A549 (cell line): ENCODE measurements at regions not wholly inside any gene's neighbourhood (a gene's known extent, or its start where the extent isn't known, plus 50 kb on each side); places are given as distances from the start of the nearest gene placed in this dataset.

Experiments used
- ATAC-seq, 2 experiments: fragments of 200-7000 bp in 1 of 2; fragments of >200 bp in 1 of 2; cut with Nextera tagmentation in 1 of 2; cut with Tn5 transposase in 1 of 2; 3 replicates each; pipeline versions ENCODE4 v1.8.0 to v1.9.1; 2018 to 2020; ENCODE audit warnings: mild to moderate bottlenecking in 1 of 2, moderate library complexity in 1 of 2
- CTCF ChIA-PET: fragments of 300-600 bp; sonication (Branson Sonifier 250); formaldehyde crosslinking; extraction: SDS; loops from one replicate; lab custom pipeline; 2021; ENCODE audit warnings: antibody characterized with exemption, inconsistent platforms; lab: Yijun Ruan, JAX
- POLR2A ChIA-PET: fragments of 350-600 bp; formaldehyde crosslinking; extraction: SDS; loops from one replicate; lab custom pipeline; 2021; ENCODE audit warnings: antibody characterized with exemption, inconsistent platforms; lab: Yijun Ruan, JAX
- DNase-seq, 2 experiments: peaks; one replicate each; pipeline versions ENCODE4 v3.0.0 to v3.0.0-alpha.2; 2011 to 2016; ENCODE audit warnings: low read depth in 1 of 2, low spot score in 1 of 2
- FAIRE-seq: peaks from 2 replicates; lab custom pipeline; 2011; peaks lifted over from hg19 to GRCh38; lab: Jason Lieb, UNC
- H3K27ac ChIP-seq, 2 experiments: fragments of >200 bp; sonication (Bioruptor Twin); formaldehyde crosslinking; 3 replicates each; pipeline ENCODE4 v1.5.1; 2016 to 2017
- H3K4me1 ChIP-seq: fragments of >200 bp; sonication (Bioruptor Twin); formaldehyde crosslinking; 3 replicates; pipeline ENCODE4 v1.6.1; 2016
- H3K4me2 ChIP-seq: fragments of >200 bp; sonication (Bioruptor Twin); formaldehyde crosslinking; 3 replicates; pipeline ENCODE4 v1.6.1; 2016
- H3K4me3 ChIP-seq: fragments of >200 bp; sonication (Bioruptor Twin); formaldehyde crosslinking; 3 replicates; pipeline ENCODE4 v1.5.1; 2016
- H3K9me3 ChIP-seq: fragments of >200 bp; sonication (Bioruptor Twin); formaldehyde crosslinking; 3 replicates; pipeline ENCODE4 v1.6.1; 2016
- CBX8 ChIP-seq: fragments of 200-600 bp; sonication (generic); IDR thresholded peaks from 2 replicates; pipeline ENCODE4 v1.6.1; 2016
- CHD2 ChIP-seq: fragments of 150-350 bp; IDR thresholded peaks from 2 replicates; pipeline ENCODE4 v1.6.1; 2014; ENCODE audit warnings: low read length; ENCODE audit not compliant: partially characterized antibody
- CHD4 ChIP-seq: fragments of 200-600 bp; sonication (generic); IDR thresholded peaks from 2 replicates; pipeline ENCODE4 v1.6.1; 2016; ENCODE audit warnings: antibody characterized with exemption, mild to moderate bottlenecking, borderline replicate concordance
- EP300 ChIP-seq, 2 experiments: fragments of >200 bp; sonication (Bioruptor Twin); formaldehyde crosslinking; IDR thresholded peaks; 2 replicates in 1 of 2; 3 replicates in 1 of 2; pipeline ENCODE4 v1.6.1; 2016 to 2017
- FOXS1 ChIP-seq: fragments of 250-450 bp; sonication (Bioruptor Pico); IDR thresholded peaks from 2 replicates; pipeline ENCODE4 v1.5.0; 2020; ENCODE audit warnings: mild to moderate bottlenecking, moderate library complexity
- HEYL ChIP-seq: fragments of 250-450 bp; sonication (Bioruptor Pico); IDR thresholded peaks from 2 replicates; pipeline ENCODE4 v1.8.0; 2021; ENCODE audit warnings: mild to moderate bottlenecking, moderate library complexity
- HOXB13 ChIP-seq: fragments of 250-450 bp; sonication (Bioruptor Pico); IDR thresholded peaks from 2 replicates; pipeline ENCODE4 v1.5.0; 2020; ENCODE audit warnings: low read depth, mild to moderate bottlenecking, moderate library complexity
- MAFK ChIP-seq: fragments of 450-650 bp; IDR thresholded peaks from 2 replicates; pipeline ENCODE4 v1.6.1; 2014; ENCODE audit not compliant: partially characterized antibody
- NFE2L2 ChIP-seq: fragments of 150-350 bp; conservative IDR thresholded peaks from 2 replicates; pipeline ENCODE4 v1.6.1; 2014; ENCODE audit warnings: low read length
- NPAS2 ChIP-seq: fragments of 250-450 bp; sonication (Bioruptor Pico); IDR thresholded peaks from 2 replicates; pipeline ENCODE4 v1.8.0; 2022; ENCODE audit warnings: mild to moderate bottlenecking, moderate library complexity, borderline replicate concordance
- NR3C1 ChIP-seq: fragments of >200 bp; sonication (Bioruptor Twin); formaldehyde crosslinking; IDR thresholded peaks from 3 replicates; pipeline ENCODE4 v1.6.1; 2017
- RAD21 ChIP-seq, 2 experiments: fragments of >200 bp in 1 of 2; sonication (Bioruptor Twin) in 1 of 2; formaldehyde crosslinking in 1 of 2; IDR thresholded peaks in 1 of 2; conservative IDR thresholded peaks in 1 of 2; 2 replicates in 1 of 2; 3 replicates in 1 of 2; pipeline ENCODE4 v1.6.1; 2012 to 2018; ENCODE audit warnings: inconsistent platforms in 1 of 2
- RCOR1 ChIP-seq: fragments of 150-350 bp; IDR thresholded peaks from 2 replicates; pipeline ENCODE4 v1.6.1; 2014; ENCODE audit warnings: antibody characterized with exemption, low read length, low read depth
- RFX5 ChIP-seq: fragments of 450-650 bp; IDR thresholded peaks from 2 replicates; pipeline ENCODE4 v1.7.1; 2014; ENCODE audit warnings: antibody characterized with exemption, mild to moderate bottlenecking, moderate library complexity
- TFCP2L1 ChIP-seq: fragments of 250-450 bp; sonication (Bioruptor Pico); IDR thresholded peaks from 2 replicates; pipeline ENCODE4 v1.5.0; 2021; ENCODE audit warnings: mild to moderate bottlenecking
- ZNF302 ChIP-seq: fragments of 250-450 bp; sonication (Bioruptor Pico); IDR thresholded peaks from 2 replicates; pipeline ENCODE4 v1.9.0; 2021; ENCODE audit warnings: inconsistent platforms, mild to moderate bottlenecking, moderate library complexity
- WGBS: methylation state at CpG from one replicate; pipeline ENCODE4 v1.1.6; 2017; ENCODE audit errors: missing lambda C conversion rate; 5-methylcytosine and 5-hydroxymethylcytosine counted together
- TF ChIP-seq, protein P1 (sequence below): fragments of >200 bp; sonication (Bioruptor Twin); formaldehyde crosslinking; IDR thresholded peaks from 3 replicates; pipeline ENCODE4 v1.6.1; 2016
- TF ChIP-seq, protein P2 (sequence below): fragments of 200-600 bp; sonication (generic); IDR thresholded peaks from 2 replicates; pipeline ENCODE4 v1.6.1; 2016; ENCODE audit warnings: antibody characterized with exemption, mild to moderate bottlenecking, moderate library complexity
- TF ChIP-seq, protein P3 (sequence below): IDR thresholded peaks from 2 replicates; pipeline ENCODE4 v1.6.1; 2012

DNA sequence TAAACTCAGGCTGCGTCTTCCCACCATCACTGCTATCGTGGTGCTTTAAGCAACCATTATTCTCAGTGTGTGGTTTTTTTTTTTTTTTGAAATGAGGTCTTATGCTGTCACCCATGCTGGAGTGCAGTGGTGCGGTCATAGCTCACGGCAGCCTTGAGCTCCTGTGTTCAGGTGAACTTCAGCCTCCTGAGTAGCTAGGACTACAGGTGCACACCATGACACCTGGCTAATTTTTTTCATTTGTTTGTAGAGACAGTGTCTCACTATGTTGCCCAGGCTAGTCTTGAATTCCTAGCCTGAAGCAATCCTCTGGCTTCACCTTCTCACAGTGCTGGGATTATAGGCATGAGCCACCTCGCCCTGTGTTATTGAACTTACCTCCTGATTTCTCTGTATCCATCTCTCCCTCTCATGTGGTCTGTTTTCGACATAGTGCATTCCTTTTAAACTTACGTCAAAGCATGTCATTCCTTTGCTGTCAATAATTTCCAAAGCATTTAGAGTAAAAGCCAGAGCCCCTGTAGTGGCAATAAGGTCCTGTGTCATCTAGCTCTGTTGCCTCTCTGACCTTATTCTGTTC lies 255.5 kb downstream of the SNAPC1 start:
- no peak for FAIRE-seq
- POLR2A ChIA-PET: no interaction called here
- WGBS: 14% methylated on average over 7 of the region's 7 CpGs
- no peak overlapping the region for H3K4me2 ChIP-seq
- H3K4me1 ChIP-seq: no peaks in the 10 kb centered on the region
- H3K27ac ChIP-seq: no peak overlapping the region
- TF ChIP-seq, protein P1, sequence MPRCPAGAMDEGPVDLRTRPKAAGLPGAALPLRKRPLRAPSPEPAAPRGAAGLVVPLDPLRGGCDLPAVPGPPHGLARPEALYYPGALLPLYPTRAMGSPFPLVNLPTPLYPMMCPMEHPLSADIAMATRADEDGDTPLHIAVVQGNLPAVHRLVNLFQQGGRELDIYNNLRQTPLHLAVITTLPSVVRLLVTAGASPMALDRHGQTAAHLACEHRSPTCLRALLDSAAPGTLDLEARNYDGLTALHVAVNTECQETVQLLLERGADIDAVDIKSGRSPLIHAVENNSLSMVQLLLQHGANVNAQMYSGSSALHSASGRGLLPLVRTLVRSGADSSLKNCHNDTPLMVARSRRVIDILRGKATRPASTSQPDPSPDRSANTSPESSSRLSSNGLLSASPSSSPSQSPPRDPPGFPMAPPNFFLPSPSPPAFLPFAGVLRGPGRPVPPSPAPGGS: no peak
- no peak for TF ChIP-seq RAD21 (conservative IDR thresholded peaks at IDR 0.05 in 1 of 2, IDR thresholded peaks at IDR 0.05 in 1 of 2)
- no peaks in the 10 kb centered on the region for H3K9me3 ChIP-seq
- CTCF ChIA-PET: interaction anchor here (0.8 kb wide), 1 partner anchor 18 kb away, joined by 3 read pairs; no protein-coding TSS in a partner anchor
- DNase-seq: no peak
- H3K4me3 ChIP-seq: no peak overlapping the region
- no peak for ATAC-seq

DNA sequence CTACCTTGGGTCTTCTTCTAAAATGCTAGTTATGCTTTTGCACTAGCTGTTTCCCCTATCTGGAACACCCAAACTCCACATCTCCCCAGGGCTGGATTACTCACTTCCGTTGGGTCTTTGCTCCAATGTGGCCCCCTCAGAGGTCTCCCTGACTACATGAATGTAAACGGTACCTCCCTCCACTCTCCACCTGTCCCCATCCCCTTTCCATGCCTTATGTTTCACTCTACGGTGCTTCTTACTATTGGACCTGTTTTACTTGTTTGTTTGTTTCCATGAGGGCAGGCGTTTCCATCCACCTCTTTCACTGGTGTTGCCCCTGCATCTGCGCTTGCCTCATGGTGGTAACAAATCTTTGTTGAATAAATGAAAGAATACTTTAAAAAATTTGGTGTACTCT lies 256.4 kb downstream of the SNAPC1 start:
- Histone ChIP-seq H3K4me2 (no peak overlapping the region), H3K4me3 (no peak overlapping the region), H3K9me3 (no peaks in the 10 kb centered on the region), H3K4me1 (no peaks in the 10 kb centered on the region), H3K27ac (no peak overlapping the region)
- 17% methylated on average over 5 of the region's 5 CpGs for WGBS
- ChIA-PET CTCF (interaction anchor here (1.0 kb wide), 1 partner anchor 100 kb away, joined by 4 read pairs; no protein-coding TSS in a partner anchor), POLR2A (no interaction called here)
- FAIRE-seq (no peak), DNase-seq (no peak), ATAC-seq (no peak)
- TF ChIP-seq FOXS1 (no peak), HEYL (CRISPR knock-in tag) (no peak), TFCP2L1 (no peak), HOXB13 (CRISPR knock-in tag) (no peak), RCOR1 (no peak), NR3C1 (no peak), NPAS2 (no peak), CBX8 (no peak), MAFK (no peak), RFX5 (no peak), CHD4 (no peak), ZNF302 (CRISPR knock-in tag) (no peak), NFE2L2 (no peak), CHD2 (no peak), EP300 (IDR thresholded peaks at IDR 0.05) (no peak)
- TF ChIP-seq, protein P2, sequence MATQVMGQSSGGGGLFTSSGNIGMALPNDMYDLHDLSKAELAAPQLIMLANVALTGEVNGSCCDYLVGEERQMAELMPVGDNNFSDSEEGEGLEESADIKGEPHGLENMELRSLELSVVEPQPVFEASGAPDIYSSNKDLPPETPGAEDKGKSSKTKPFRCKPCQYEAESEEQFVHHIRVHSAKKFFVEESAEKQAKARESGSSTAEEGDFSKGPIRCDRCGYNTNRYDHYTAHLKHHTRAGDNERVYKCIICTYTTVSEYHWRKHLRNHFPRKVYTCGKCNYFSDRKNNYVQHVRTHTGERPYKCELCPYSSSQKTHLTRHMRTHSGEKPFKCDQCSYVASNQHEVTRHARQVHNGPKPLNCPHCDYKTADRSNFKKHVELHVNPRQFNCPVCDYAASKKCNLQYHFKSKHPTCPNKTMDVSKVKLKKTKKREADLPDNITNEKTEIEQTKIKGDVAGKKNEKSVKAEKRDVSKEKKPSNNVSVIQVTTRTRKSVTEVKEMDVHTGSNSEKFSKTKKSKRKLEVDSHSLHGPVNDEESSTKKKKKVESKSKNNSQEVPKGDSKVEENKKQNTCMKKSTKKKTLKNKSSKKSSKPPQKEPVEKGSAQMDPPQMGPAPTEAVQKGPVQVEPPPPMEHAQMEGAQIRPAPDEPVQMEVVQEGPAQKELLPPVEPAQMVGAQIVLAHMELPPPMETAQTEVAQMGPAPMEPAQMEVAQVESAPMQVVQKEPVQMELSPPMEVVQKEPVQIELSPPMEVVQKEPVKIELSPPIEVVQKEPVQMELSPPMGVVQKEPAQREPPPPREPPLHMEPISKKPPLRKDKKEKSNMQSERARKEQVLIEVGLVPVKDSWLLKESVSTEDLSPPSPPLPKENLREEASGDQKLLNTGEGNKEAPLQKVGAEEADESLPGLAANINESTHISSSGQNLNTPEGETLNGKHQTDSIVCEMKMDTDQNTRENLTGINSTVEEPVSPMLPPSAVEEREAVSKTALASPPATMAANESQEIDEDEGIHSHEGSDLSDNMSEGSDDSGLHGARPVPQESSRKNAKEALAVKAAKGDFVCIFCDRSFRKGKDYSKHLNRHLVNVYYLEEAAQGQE: no peak
- TF ChIP-seq, protein P3, sequence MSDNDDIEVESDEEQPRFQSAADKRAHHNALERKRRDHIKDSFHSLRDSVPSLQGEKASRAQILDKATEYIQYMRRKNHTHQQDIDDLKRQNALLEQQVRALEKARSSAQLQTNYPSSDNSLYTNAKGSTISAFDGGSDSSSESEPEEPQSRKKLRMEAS: no peak
- TF ChIP-seq, protein P1: no peak
